ENCODE measurements at regions not wholly inside any gene's neighbourhood (a gene's known extent, or its start where the extent isn't known, plus 50 kb on each side); places are given as distances from the start of the nearest gene placed in this dataset.

- ATAC-seq (no peak), DNase-seq (no peak)
- intact Hi-C loops (cut with micrococcal nuclease), result no loop called here
These were observed 104.8 kb downstream of the EBNA1BP2 start for GRCh38 chr1:43067233-43067745.

GRCh38 chr1:43066578-43066977 lies 105.5 kb downstream of the EBNA1BP2 start:
- DNase-seq, result no peak
- intact Hi-C loops (cut with micrococcal nuclease), result no loop called here
- no peak for ATAC-seq

- no peak for DNase-seq
- intact Hi-C loops (cut with micrococcal nuclease), result no loop called here
- ATAC-seq, result no peak
These were observed 106.3 kb downstream of the EBNA1BP2 start for GRCh38 chr1:43065616-43066399.

- intact Hi-C loops (cut with micrococcal nuclease), result no loop called here
- no peak for DNase-seq
- no peak for ATAC-seq
These were observed 106.5 kb upstream of the SLC2A1 start for GRCh38 chr1:43065191-43065590.

- intact Hi-C loops (cut with micrococcal nuclease), result no loop called here
- DNase-seq, result peak; percentile 42
- ATAC-seq, result peak; percentile 68
These were observed 104.9 kb upstream of the SLC2A1 start for GRCh38 chr1:43063394-43064219.

GRCh38 chr1:43062527-43063095 lies 103.9 kb upstream of the SLC2A1 start:
- intact Hi-C loops (cut with micrococcal nuclease), result no loop called here
- DNase-seq, result no peak
- no peak for ATAC-seq

- no peak for ATAC-seq
- intact Hi-C loops (cut with micrococcal nuclease), result no loop called here
These were observed 103.1 kb upstream of the SLC2A1 start for GRCh38 chr1:43061757-43062156.

GRCh38 chr1:43059640-43060574 lies 101.2 kb upstream of the SLC2A1 start:
- ATAC-seq (no peak), DNase-seq (no peak)
- intact Hi-C loops (cut with micrococcal nuclease), result no loop called here

More at GRCh38 chr1:43061757-43062156, 103.1 kb upstream of the SLC2A1 start:
- no peak for DNase-seq

- peak; percentile 23 for ATAC-seq
- intact Hi-C loops (cut with micrococcal nuclease), result no loop called here
These were observed 100.1 kb upstream of the SLC2A1 start for GRCh38 chr1:43058545-43059360.

GRCh38 chr1:43058056-43058455 lies 99.4 kb upstream of the SLC2A1 start:
- intact Hi-C loops (cut with micrococcal nuclease), result no loop called here
- ATAC-seq (no peak), DNase-seq (no peak)

More at GRCh38 chr1:43058545-43059360, 100.1 kb upstream of the SLC2A1 start:
- DNase-seq, result no peak

- intact Hi-C loops (cut with micrococcal nuclease), result no loop called here
- ATAC-seq (no peak), DNase-seq (no peak)
These were observed 98.9 kb upstream of the SLC2A1 start for GRCh38 chr1:43057567-43057966.

GRCh38 chr1:43056981-43057391 lies 98.3 kb upstream of the SLC2A1 start:
- intact Hi-C loops (cut with micrococcal nuclease), result no loop called here
- DNase-seq (no peak), ATAC-seq (no peak)

GRCh38 chr1:43056460-43056859 lies 97.8 kb upstream of the SLC2A1 start:
- ATAC-seq, result no peak

GRCh38 chr1:43054961-43055360 lies 96.3 kb upstream of the SLC2A1 start:
- ATAC-seq (no peak), DNase-seq (no peak)
- intact Hi-C loops (cut with micrococcal nuclease), result no loop called here

More at GRCh38 chr1:43056460-43056859, 97.8 kb upstream of the SLC2A1 start:
- DNase-seq, result no peak
- intact Hi-C loops (cut with micrococcal nuclease), result no loop called here

GRCh38 chr1:43052786-43053439 lies 94.2 kb upstream of the SLC2A1 start:
- intact Hi-C loops (cut with micrococcal nuclease), result no loop called here
- DNase-seq, result no peak
- ATAC-seq, result no peak

- DNase-seq (no peak), ATAC-seq (no peak)
- intact Hi-C loops (cut with micrococcal nuclease), result no loop called here
These were observed 93.7 kb upstream of the SLC2A1 start for GRCh38 chr1:43052322-43052721.

GRCh38 chr1:43049481-43049880 lies 90.8 kb upstream of the SLC2A1 start:
- DNase-seq (no peak), ATAC-seq (no peak)
- intact Hi-C loops (cut with micrococcal nuclease), result no loop called here
